Mesenchymal stem cell (in vitro differentiated cells and primary cell): ENCODE measurements at regions not wholly inside any gene's neighbourhood (a gene's known extent, or its start where the extent isn't known, plus 50 kb on each side); places are given as distances from the start of the nearest gene placed in this dataset.

Source experiments
- DNase-seq: peaks from one replicate; pipeline ENCODE4 v3.0.0-alpha.2; 2013
- H2AFZ ChIP-seq: one replicate; pipeline ENCODE4 v1.6.1; 2013; ENCODE audit warnings: low read depth, mild to moderate bottlenecking, control low read depth, inconsistent platforms, low read length, moderate library complexity
- H2AK5ac ChIP-seq: 2 replicates; pipeline ENCODE4 v1.6.1; 2013; ENCODE audit warnings: low read length, moderate library complexity, mild to moderate bottlenecking, inconsistent platforms; ENCODE audit not compliant: severe bottlenecking
- H2BK120ac ChIP-seq: one replicate; pipeline ENCODE4 v1.6.1; 2013; ENCODE audit warnings: low read depth, mild to moderate bottlenecking, inconsistent platforms, low read length, moderate library complexity
- H2BK12ac ChIP-seq, 2 experiments: one replicate each; pipeline ENCODE4 v1.6.1; 2013; ENCODE audit warnings: inconsistent platforms in 2 of 2, low read length in 2 of 2, mild to moderate bottlenecking in 2 of 2, moderate library complexity in 2 of 2, control low read depth in 1 of 2
- H2BK15ac ChIP-seq: one replicate; pipeline ENCODE4 v1.6.1; 2013; ENCODE audit warnings: mild to moderate bottlenecking, low read depth, inconsistent platforms; ENCODE audit not compliant: poor library complexity, severe bottlenecking
- H2BK5ac ChIP-seq: 2 replicates; pipeline ENCODE4 v1.6.1; 2013; ENCODE audit warnings: low read depth, mild to moderate bottlenecking, low read length, control low read depth, inconsistent platforms; ENCODE audit not compliant: poor library complexity, severe bottlenecking
- H3K14ac ChIP-seq, 2 experiments: one replicate each; pipeline ENCODE4 v1.6.1; 2013; ENCODE audit warnings: inconsistent platforms in 2 of 2, low read length in 2 of 2, control low read depth in 1 of 2, mild to moderate bottlenecking in 1 of 2, moderate library complexity in 1 of 2
- H3K18ac ChIP-seq, 2 experiments: one replicate each; pipeline ENCODE4 v1.6.1; 2013; ENCODE audit warnings: inconsistent platforms in 2 of 2, low read length in 2 of 2, control low read depth in 1 of 2, low read depth in 1 of 2, mild to moderate bottlenecking in 1 of 2
- H3K23ac ChIP-seq, 2 experiments: one replicate each; pipeline ENCODE4 v1.6.1; 2013; ENCODE audit warnings: inconsistent platforms in 2 of 2, low read length in 2 of 2, mild to moderate bottlenecking in 2 of 2, moderate library complexity in 2 of 2, control low read depth in 1 of 2
- H3K27ac ChIP-seq: 2 replicates; pipeline ENCODE4 v1.5.1; 2013; ENCODE audit warnings: mild to moderate bottlenecking, moderate library complexity, low read length, control low read depth, inconsistent platforms; ENCODE audit not compliant: poor library complexity, severe bottlenecking
- H3K27me3 ChIP-seq, 2 experiments: 2 replicates each; pipeline versions ENCODE4 v1.6.1 to v1.7.0; 2013; ENCODE audit warnings: low read length in 2 of 2, mild to moderate bottlenecking in 2 of 2, moderate library complexity in 2 of 2, control low read depth in 1 of 2, inconsistent platforms in 1 of 2; ENCODE audit not compliant: control insufficient read depth in 1 of 2, insufficient read depth in 1 of 2
- H3K36me3 ChIP-seq, 2 experiments: 2 replicates each; pipeline versions ENCODE4 v1.6.1 to v1.7.0; 2013; ENCODE audit warnings: low read length in 2 of 2, control low read depth in 1 of 2, inconsistent platforms in 1 of 2, low read depth in 1 of 2, mild to moderate bottlenecking in 1 of 2; ENCODE audit not compliant: insufficient read depth in 2 of 2, control insufficient read depth in 1 of 2
- H3K4ac ChIP-seq, 2 experiments: one replicate each; pipeline ENCODE4 v1.6.1; 2013; ENCODE audit warnings: inconsistent platforms in 2 of 2, low read length in 2 of 2, mild to moderate bottlenecking in 2 of 2, moderate library complexity in 2 of 2, control low read depth in 1 of 2, low read depth in 1 of 2
- H3K4me1 ChIP-seq: 2 replicates; pipeline ENCODE4 v1.6.1; 2013; ENCODE audit warnings: low read depth, low read length, control low read depth; ENCODE audit not compliant: control insufficient read depth, insufficient read depth
- H3K4me2 ChIP-seq: 2 replicates; pipeline ENCODE4 v1.6.1; 2013; ENCODE audit warnings: low read length, mild to moderate bottlenecking, inconsistent platforms; ENCODE audit not compliant: poor library complexity, severe bottlenecking
- H3K4me3 ChIP-seq, 2 experiments: 2 replicates each; pipeline versions ENCODE4 v1.5.1 to v1.7.0; 2013; ENCODE audit warnings: low read length in 2 of 2, mild to moderate bottlenecking in 2 of 2, control low read depth in 1 of 2, low read depth in 1 of 2; ENCODE audit not compliant: insufficient read depth in 1 of 2
- H3K79me1 ChIP-seq: replicated peaks from 2 replicates; pipeline ENCODE4 v1.6.1; 2013; ENCODE audit warnings: mild to moderate bottlenecking, control low read depth, low read length, inconsistent platforms; ENCODE audit not compliant: poor library complexity, severe bottlenecking
- H3K9ac ChIP-seq: 2 replicates; pipeline ENCODE4 v1.7.0; 2013; ENCODE audit warnings: mild to moderate bottlenecking, low read length, moderate library complexity
- H3K9me3 ChIP-seq: 2 replicates; pipeline ENCODE4 v1.7.0; 2013; ENCODE audit warnings: mild to moderate bottlenecking, low read length; ENCODE audit not compliant: control insufficient read depth
- H4K8ac ChIP-seq: one replicate; pipeline ENCODE4 v1.6.1; 2013; ENCODE audit warnings: inconsistent platforms, mild to moderate bottlenecking, low read length, moderate library complexity
- H4K91ac ChIP-seq: one replicate; pipeline ENCODE4 v1.6.1; 2013; ENCODE audit warnings: mild to moderate bottlenecking, low read length, inconsistent platforms
- WGBS: methylation state at CpG from one replicate; pipeline ENCODE4 v1.1.7; 2013; ENCODE audit warnings: mixed read lengths; 5-methylcytosine and 5-hydroxymethylcytosine counted together

- DNase-seq = peak; percentile 26
- Histone ChIP-seq H3K4me3 (no peak overlapping the region), H3K9me3 (no peaks in the 10 kb centered on the region), H3K79me1 (no peaks in the 10 kb centered on the region), H3K36me3 (no peaks in the 10 kb centered on the region), H2BK5ac (no peak overlapping the region), H3K27me3 (no peaks in the 10 kb centered on the region), H3K18ac (no peak overlapping the region), H3K4me2 (no peak overlapping the region), H2BK15ac (no peak overlapping the region), H2AK5ac (no peak overlapping the region), H3K4me1 (peaks cover 2% of the 10 kb centered on the region), H3K9ac (no peak overlapping the region), H4K8ac (no peak overlapping the region), H2AFZ (no peak overlapping the region), H3K23ac (no peak overlapping the region), H3K4ac (no peak overlapping the region), H2BK120ac (no peak overlapping the region), H4K91ac (no peak overlapping the region), H3K27ac (no peak overlapping the region), H3K14ac (no peak overlapping the region), H2BK12ac (no peak overlapping the region)
- 74% methylated on average over 10 of the region's 10 CpGs for WGBS
Observed at GRCh38 chr12:127548123-127548553, 718.8 kb upstream of the TMEM132C start.

GRCh38 chr12:127550271-127550670 lies 716.7 kb upstream of the TMEM132C start:
- DNase-seq = peak; percentile 47
- WGBS = 71% methylated on average over 8 of the region's 8 CpGs
- Histone ChIP-seq H3K36me3 (no peaks in the 10 kb centered on the region), H2AFZ (no peak overlapping the region), H3K4me1 (peaks cover 2% of the 10 kb centered on the region), H3K4ac (no peak overlapping the region), H2BK5ac (no peak overlapping the region), H4K91ac (no peak overlapping the region), H2BK12ac (no peak overlapping the region), H2BK120ac (no peak overlapping the region), H3K4me2 (no peak overlapping the region), H2AK5ac (no peak overlapping the region), H3K9me3 (no peaks in the 10 kb centered on the region), H3K27me3 (no peaks in the 10 kb centered on the region), H3K14ac (no peak overlapping the region), H3K18ac (no peak overlapping the region), H4K8ac (no peak overlapping the region), H3K9ac (no peak overlapping the region), H3K27ac (no peak overlapping the region), H3K4me3 (no peak overlapping the region), H2BK15ac (no peak overlapping the region), H3K79me1 (no peaks in the 10 kb centered on the region), H3K23ac (no peak overlapping the region)

GRCh38 chr12:127552838-127553237 lies 714.1 kb upstream of the TMEM132C start:
- Histone ChIP-seq H3K4me1 (peaks cover 2% of the 10 kb centered on the region), H3K23ac (no peak overlapping the region), H4K91ac (no peak overlapping the region), H3K27ac (no peak overlapping the region), H3K4me3 (no peak overlapping the region), H2AFZ (no peak overlapping the region), H2AK5ac (no peak overlapping the region), H3K36me3 (no peaks in the 10 kb centered on the region), H3K14ac (no peak overlapping the region), H3K4me2 (no peak overlapping the region), H2BK12ac (no peak overlapping the region), H3K9ac (no peak overlapping the region), H3K9me3 (no peaks in the 10 kb centered on the region), H2BK5ac (no peak overlapping the region), H2BK120ac (no peak overlapping the region), H3K27me3 (no peaks in the 10 kb centered on the region), H4K8ac (no peak overlapping the region), H2BK15ac (no peak overlapping the region), H3K79me1 (no peaks in the 10 kb centered on the region), H3K18ac (no peak overlapping the region), H3K4ac (no peak overlapping the region)
- WGBS = 50% methylated on average over 1 of the region's 1 CpG
- no peak for DNase-seq

GRCh38 chr12:127555071-127555470 lies 711.9 kb upstream of the TMEM132C start:
- H3K23ac ChIP-seq = no peak overlapping the region
- H4K91ac ChIP-seq = no peak overlapping the region
- peak overlapping the region in 1 of 2 experiments; percentile 17 for H2BK12ac ChIP-seq
- H2AFZ ChIP-seq = no peak overlapping the region
- H2BK5ac ChIP-seq = no peak overlapping the region
- no peak overlapping the region for H2BK15ac ChIP-seq
- peaks cover 11% of the 10 kb centered on the region for H3K4me1 ChIP-seq
- H3K4me2 ChIP-seq = no peak overlapping the region
- H3K4ac ChIP-seq = no peak overlapping the region
- no peak overlapping the region for H3K14ac ChIP-seq
- H3K36me3 ChIP-seq = no peaks in the 10 kb centered on the region
- no peak overlapping the region for H2AK5ac ChIP-seq
- H3K4me3 ChIP-seq = no peak overlapping the region
- H3K9ac ChIP-seq = no peak overlapping the region
- no peak for DNase-seq
- H4K8ac ChIP-seq = no peak overlapping the region
- no peaks in the 10 kb centered on the region for H3K79me1 ChIP-seq
- H2BK120ac ChIP-seq = no peak overlapping the region
- no peak overlapping the region for H3K27ac ChIP-seq
- WGBS = 82% methylated on average over 4 of the region's 4 CpGs
- H3K9me3 ChIP-seq = no peaks in the 10 kb centered on the region
- H3K27me3 ChIP-seq = no peaks in the 10 kb centered on the region
- H3K18ac ChIP-seq = no peak overlapping the region
